Esophagus muscularis mucosa (tissue), 4 donors: ENCODE measurements at regions not wholly inside any gene's neighbourhood (a gene's known extent, or its start where the extent isn't known, plus 50 kb on each side); places are given as distances from the start of the nearest gene placed in this dataset.

ENCODE experiments used
- DNase-seq: peaks from one replicate; pipeline ENCODE4 v3.0.0-alpha.2; 2017; ENCODE audit errors: extremely low spot score
- H3K27ac ChIP-seq, 4 donors: fragments of 200-600 bp; sonication (generic); replicated peaks in 1 of 4; 1 replicate in 3 of 4; 2 replicates in 1 of 4; pipeline ENCODE4 v1.5.1; 2016 to 2019; ENCODE audit warnings: mild to moderate bottlenecking in 1 of 4
- H3K27me3 ChIP-seq, 4 donors: fragments of 200-600 bp; sonication (generic); one replicate each; pipeline versions ENCODE4 v1.5.1 to v1.6.0; 2016 to 2019
- H3K36me3 ChIP-seq, 4 donors: fragments of 200-600 bp; sonication (generic); one replicate each; pipeline ENCODE4 v1.5.1; 2016 to 2019
- H3K4me1 ChIP-seq, 4 donors: fragments of 200-600 bp; sonication (generic); one replicate each; pipeline ENCODE4 v1.5.1; 2016 to 2019
- H3K4me3 ChIP-seq, 4 donors: fragments of 200-600 bp; sonication (generic); 1 replicate in 2 of 4; 2 replicates in 2 of 4; pipeline ENCODE4 v1.5.1; 2016 to 2019; ENCODE audit warnings: mild to moderate bottlenecking in 4 of 4, moderate library complexity in 1 of 4
- H3K9me3 ChIP-seq, 4 donors: fragments of 200-600 bp; sonication (generic); 1 replicate in 3 of 4; 2 replicates in 1 of 4; pipeline ENCODE4 v1.5.1; 2016 to 2019
- CTCF ChIP-seq, 3 experiments: fragments of 200-600 bp in 2 of 3; fragments of 450-650 bp in 1 of 3; sonication (generic) in 2 of 3; IDR thresholded peaks; one replicate each; pipeline ENCODE4 v1.5.1; 2017 to 2019; ENCODE audit warnings: antibody characterized with exemption in 3 of 3, mild to moderate bottlenecking in 2 of 3, moderate library complexity in 1 of 3
- EP300 ChIP-seq: sonication (generic); formaldehyde crosslinking; IDR thresholded peaks from one replicate; pipeline ENCODE4 v1.6.1; 2017; ENCODE audit warnings: antibody characterized with exemption
- POLR2A ChIP-seq: fragments of 450-650 bp; IDR thresholded peaks from one replicate; pipeline ENCODE4 v1.6.1; 2017; ENCODE audit warnings: antibody characterized with exemption, moderate library complexity, mild to moderate bottlenecking, low read depth
- POLR2AphosphoS5 ChIP-seq, 2 donors: sonication (generic); formaldehyde crosslinking; IDR thresholded peaks; one replicate each; pipeline ENCODE4 v1.6.1; 2017; ENCODE audit warnings: antibody characterized with exemption in 2 of 2
- WGBS: methylation state at CpG from one replicate; pipeline ENCODE4 v1.1.5; 2018; 5-methylcytosine and 5-hydroxymethylcytosine counted together
- intact Hi-C: fragments of 100-400 bp; cut with DNase I; formaldehyde crosslinking; loops from one replicate; pipeline ENCODE4 v1.15.1; 2023

- H3K4me1 ChIP-seq = no peaks in the 10 kb centered on the region
- DNase-seq = no peak
- no peaks in the 10 kb centered on the region for H3K36me3 ChIP-seq
- TF ChIP-seq EP300 (no peak), POLR2AphosphoS5 (IDR thresholded peaks at IDR 0.05) (no peak), POLR2A (no peak), CTCF (IDR thresholded peaks at IDR 0.05) (no peak)
- H3K27ac ChIP-seq = peak overlapping the region in 1 of 4 donors; percentile 5
- H3K4me3 ChIP-seq = no peak overlapping the region
- H3K27me3 ChIP-seq = no peaks in the 10 kb centered on the region
- WGBS = 64% methylated on average over 3 of the region's 3 CpGs
- no peaks in the 10 kb centered on the region for H3K9me3 ChIP-seq
- intact Hi-C loops = no loop called here
Observed at GRCh38 chrX:45758738-45759397, 558.2 kb upstream of the DIPK2B start.

- H3K27ac ChIP-seq = peak overlapping the region in 1 of 4 donors; percentile 5
- 57% methylated on average over 7 of the region's 7 CpGs for WGBS
- no peaks in the 10 kb centered on the region for H3K4me1 ChIP-seq
- H3K4me3 ChIP-seq = no peak overlapping the region
- no peaks in the 10 kb centered on the region for H3K27me3 ChIP-seq
- intact Hi-C loops = no loop called here
- H3K9me3 ChIP-seq = no peaks in the 10 kb centered on the region
- H3K36me3 ChIP-seq = no peaks in the 10 kb centered on the region
- DNase-seq = no peak
- TF ChIP-seq POLR2AphosphoS5 (IDR thresholded peaks at IDR 0.05) (peak; percentile 5 to 13), POLR2A (no peak), CTCF (IDR thresholded peaks at IDR 0.05) (no peak), EP300 (no peak)
Observed at GRCh38 chrX:45758319-45758718, 557.6 kb upstream of the DIPK2B start.

DNA sequence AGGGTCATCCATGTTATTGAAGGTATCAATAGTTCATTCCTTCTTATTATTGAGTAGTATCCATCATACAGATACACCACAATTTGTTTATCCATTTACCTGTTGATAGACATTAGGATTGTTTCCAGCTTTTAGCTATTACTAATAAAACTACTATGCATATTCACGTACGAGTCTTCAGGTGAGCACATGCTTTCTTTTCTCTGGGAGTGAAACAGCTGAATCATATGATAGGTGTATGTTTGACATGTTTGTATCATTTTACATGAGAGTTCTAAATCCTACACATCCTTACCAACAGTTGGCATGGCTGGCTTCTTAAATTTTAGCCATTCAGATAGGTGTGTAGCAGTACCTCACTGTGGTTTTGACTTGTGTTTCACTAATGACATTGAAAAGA lies 556.6 kb upstream of the DIPK2B start:
- 87% methylated on average over 2 of the region's 2 CpGs for WGBS
- H3K9me3 ChIP-seq = no peaks in the 10 kb centered on the region
- H3K27ac ChIP-seq = no peak overlapping the region
- no peak overlapping the region for H3K4me3 ChIP-seq
- intact Hi-C loops = no loop called here
- no peaks in the 10 kb centered on the region for H3K36me3 ChIP-seq
- no peak for TF ChIP-seq POLR2AphosphoS5 (IDR thresholded peaks at IDR 0.05)
- TF ChIP-seq POLR2A = no peak
- no peak for TF ChIP-seq CTCF (IDR thresholded peaks at IDR 0.05)
- TF ChIP-seq EP300 = no peak
- DNase-seq = no peak
- H3K27me3 ChIP-seq = no peaks in the 10 kb centered on the region
- H3K4me1 ChIP-seq = no peaks in the 10 kb centered on the region

DNA sequence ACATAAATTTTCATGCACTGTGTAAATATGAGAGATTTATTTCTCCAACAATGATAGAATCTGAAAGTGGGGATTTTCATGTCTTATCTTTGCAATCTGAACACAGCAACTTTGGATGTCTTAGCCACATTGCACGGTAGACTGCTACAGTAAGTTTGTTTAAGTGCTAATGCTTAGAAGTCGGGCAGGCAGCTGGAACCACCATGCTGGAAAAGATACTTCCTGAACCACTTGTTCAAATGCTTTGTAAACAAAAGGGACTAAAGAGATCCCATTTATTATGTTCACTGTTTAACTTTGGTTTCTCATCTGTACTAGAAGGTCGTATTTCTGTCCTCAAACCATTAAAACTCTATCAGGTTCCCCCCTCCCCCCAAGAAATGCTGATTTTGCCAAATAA lies 555.9 kb upstream of the DIPK2B start:
- peaks cover 0 to 4% (median 3%) of the 10 kb centered on the region in 4 donors for H3K4me1 ChIP-seq
- intact Hi-C loops = no loop called here
- WGBS = 46% methylated on average over 3 of the region's 3 CpGs
- H3K27ac ChIP-seq = no peak overlapping the region
- no peaks in the 10 kb centered on the region for H3K27me3 ChIP-seq
- H3K4me3 ChIP-seq = no peak overlapping the region
- TF ChIP-seq CTCF (IDR thresholded peaks at IDR 0.05) (no peak), POLR2A (no peak), POLR2AphosphoS5 (IDR thresholded peaks at IDR 0.05) (no peak), EP300 (no peak)
- H3K9me3 ChIP-seq = no peaks in the 10 kb centered on the region
- H3K36me3 ChIP-seq = no peaks in the 10 kb centered on the region
- no peak for DNase-seq

GRCh38 chrX:45755703-45756102 lies 555.0 kb upstream of the DIPK2B start:
- intact Hi-C loops = no loop called here

More at GRCh38 chrX:45755703-45756102, 555.0 kb upstream of the DIPK2B start:
- H3K4me1 ChIP-seq = peaks cover under 1 to 13% (median 11%) of the 10 kb centered on the region in 4 donors
- 61% methylated on average over 2 of the region's 2 CpGs for WGBS
- no peaks in the 10 kb centered on the region for H3K36me3 ChIP-seq
- TF ChIP-seq POLR2A (no peak), EP300 (no peak), POLR2AphosphoS5 (IDR thresholded peaks at IDR 0.05) (no peak), CTCF (IDR thresholded peaks at IDR 0.05) (no peak)
- no peaks in the 10 kb centered on the region for H3K27me3 ChIP-seq
- no peak overlapping the region for H3K4me3 ChIP-seq
- DNase-seq = no peak
- no peak overlapping the region for H3K27ac ChIP-seq
- no peaks in the 10 kb centered on the region for H3K9me3 ChIP-seq
